GM12892 (cell line): ENCODE measurements at regions not wholly inside any gene's neighbourhood (a gene's known extent, or its start where the extent isn't known, plus 50 kb on each side); places are given as distances from the start of the nearest gene placed in this dataset.

Source experiments
- DNase-seq: peaks from one replicate; pipeline ENCODE4 v3.0.0; 2011; ENCODE audit not compliant: insufficient read length
- FAIRE-seq: peaks from 2 replicates; lab custom pipeline; 2011; peaks lifted over from hg19 to GRCh38; lab: Jason Lieb, UNC
- POLR2A ChIP-seq: IDR thresholded peaks from 2 replicates; pipeline ENCODE4 v1.6.1; 2011; ENCODE audit warnings: low read depth, low read length, control low read depth
- POLR2AphosphoS5 ChIP-seq: IDR thresholded peaks from 2 replicates; pipeline ENCODE4 v1.6.1; 2011; ENCODE audit warnings: low read depth, low read length, control low read depth
- TAF1 ChIP-seq: IDR thresholded peaks from 2 replicates; pipeline ENCODE4 v1.6.1; 2011; ENCODE audit warnings: low read depth, mild to moderate bottlenecking, control low read depth, low read length, borderline replicate concordance

DNA sequence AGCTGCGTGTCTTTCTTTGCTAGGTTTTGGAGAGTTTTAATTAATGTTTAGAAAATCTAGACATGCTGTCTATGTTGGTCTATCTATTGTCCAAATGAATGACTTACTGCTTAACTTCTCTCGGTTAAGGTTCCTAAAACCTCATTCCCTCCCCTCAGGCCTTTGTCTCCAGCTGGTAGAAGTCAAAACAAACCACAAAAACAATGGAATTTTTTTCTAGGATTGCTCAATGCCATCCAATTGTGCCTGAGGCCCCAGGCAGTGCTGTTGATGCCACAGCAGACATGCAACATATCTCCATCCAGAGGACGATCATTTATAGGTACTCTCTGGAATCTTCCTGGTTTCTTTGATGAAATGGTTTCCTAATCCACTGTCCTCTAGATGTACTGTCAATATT lies 448.2 kb upstream of the TBX3 start:
- DNase-seq = no peak
- no peak for FAIRE-seq
- TF ChIP-seq TAF1 (no peak), POLR2A (no peak), POLR2AphosphoS5 (no peak)

DNA sequence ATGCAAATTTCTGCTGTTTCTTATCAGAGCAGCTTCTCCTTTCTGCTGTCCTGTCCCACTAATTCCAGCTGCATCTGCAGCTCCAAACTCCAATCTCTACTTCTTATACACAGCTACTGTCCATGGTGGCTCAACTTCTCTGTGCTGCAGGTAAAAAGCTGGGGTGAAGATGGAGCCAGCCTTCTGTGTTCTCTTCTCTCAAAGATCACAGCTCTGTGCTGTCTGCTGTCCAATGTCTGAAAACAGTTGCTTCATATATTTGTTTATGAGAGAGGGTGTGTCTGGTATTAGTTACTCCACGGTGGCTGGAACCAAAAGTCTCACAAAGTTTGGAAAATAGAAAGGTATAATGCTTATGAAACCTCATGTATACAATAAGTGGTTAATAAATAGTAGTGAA lies 445.8 kb upstream of the TBX3 start:
- TF ChIP-seq POLR2AphosphoS5 = no peak
- TF ChIP-seq TAF1 = no peak
- no peak for TF ChIP-seq POLR2A
- DNase-seq (no peak), FAIRE-seq (no peak)

DNA sequence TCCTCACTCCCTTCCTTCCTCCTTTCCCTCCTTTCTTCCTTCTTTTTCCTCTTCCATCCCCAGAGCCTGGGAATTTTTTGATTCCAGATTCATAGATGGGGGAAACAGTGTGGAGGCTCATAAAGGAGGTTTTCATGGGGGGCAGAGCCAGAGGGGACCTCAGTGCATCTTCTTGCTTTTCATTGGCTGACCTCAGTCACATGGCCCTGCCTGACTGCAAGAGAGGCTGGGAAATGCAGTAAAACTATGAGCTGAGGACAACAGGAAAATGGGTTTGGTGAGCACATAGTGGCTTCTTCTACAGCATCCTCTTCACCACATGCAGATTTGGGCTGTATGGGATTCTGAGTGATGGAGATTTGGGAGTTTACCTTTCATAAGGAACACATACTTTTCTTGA lies 437.1 kb upstream of the TBX3 start:
- no peak for FAIRE-seq
- no peak for DNase-seq
- no peak for TF ChIP-seq POLR2A
- TF ChIP-seq TAF1 = no peak
- no peak for TF ChIP-seq POLR2AphosphoS5

DNA sequence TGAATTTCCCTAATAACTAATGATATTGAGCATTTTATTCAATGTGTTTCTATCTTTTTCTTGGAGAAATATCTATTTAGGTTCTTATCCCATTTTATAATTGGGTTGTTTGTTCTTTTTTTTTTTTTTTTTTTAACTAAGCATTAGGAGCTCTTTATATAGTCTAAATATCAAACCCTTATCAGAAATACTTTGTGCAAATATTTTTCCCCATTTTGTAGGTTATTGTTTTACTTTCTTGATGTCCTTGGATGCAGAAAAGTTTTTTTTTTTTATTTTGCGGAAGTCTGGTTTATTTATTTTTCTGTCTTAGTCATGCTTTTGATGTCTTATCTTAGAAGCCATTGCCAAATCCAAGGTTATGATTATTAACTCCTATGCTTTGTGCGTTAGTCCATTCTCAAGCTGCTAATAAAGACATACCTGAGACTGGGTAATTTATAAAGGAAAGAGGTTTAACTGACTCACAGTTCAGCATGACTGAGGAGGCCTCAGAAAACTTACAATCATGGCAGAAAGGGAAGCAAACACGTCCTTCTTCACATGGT lies 434.3 kb upstream of the TBX3 start:
- FAIRE-seq = no peak
- no peak for DNase-seq
- TF ChIP-seq POLR2A = no peak
- TF ChIP-seq POLR2AphosphoS5 = no peak
- TF ChIP-seq TAF1 = no peak

DNA sequence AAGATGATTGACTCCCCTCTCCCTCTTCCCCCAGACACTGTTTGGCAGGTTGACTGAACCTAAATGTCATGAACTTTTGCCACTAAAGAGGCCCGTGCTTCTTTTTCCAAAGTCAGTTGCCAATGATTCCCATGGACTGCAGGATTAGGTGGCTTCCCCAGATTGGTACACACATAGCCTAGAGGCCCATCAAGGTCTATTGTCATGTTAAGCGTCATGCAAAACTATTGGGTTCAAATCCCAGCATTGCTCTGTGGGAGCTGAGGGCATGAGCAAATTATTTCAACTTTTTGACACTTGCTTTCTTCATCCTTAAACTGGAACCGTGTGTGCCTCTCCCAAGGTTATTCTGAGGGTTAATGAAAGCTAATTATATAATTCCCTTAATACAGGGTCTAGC lies 430.2 kb upstream of the TBX3 start:
- DNase-seq = no peak
- FAIRE-seq = no peak
- no peak for TF ChIP-seq POLR2AphosphoS5
- TF ChIP-seq TAF1 = no peak
- TF ChIP-seq POLR2A = no peak

DNA sequence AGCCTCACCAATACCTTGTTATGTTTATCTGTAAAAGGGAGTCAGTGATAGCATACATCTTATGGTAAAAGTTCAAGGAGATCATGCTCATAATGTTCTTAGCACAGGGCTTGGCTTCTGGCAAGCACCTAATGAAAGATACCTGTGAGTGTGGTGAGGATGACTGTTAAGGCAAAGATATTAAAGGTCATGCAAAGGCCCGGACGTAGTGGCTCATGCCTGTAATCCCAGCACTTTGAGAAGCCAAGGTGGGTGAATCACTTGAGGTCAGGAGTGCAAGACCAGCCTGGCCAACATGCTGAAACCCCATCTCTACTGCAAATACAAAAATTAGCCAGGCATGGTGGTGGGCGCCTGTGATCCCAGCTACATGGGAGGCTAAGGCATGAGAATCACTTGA lies 425.9 kb upstream of the TBX3 start:
- no peak for TF ChIP-seq TAF1
- TF ChIP-seq POLR2AphosphoS5 = no peak
- TF ChIP-seq POLR2A = no peak
- FAIRE-seq (no peak), DNase-seq (no peak)

DNA sequence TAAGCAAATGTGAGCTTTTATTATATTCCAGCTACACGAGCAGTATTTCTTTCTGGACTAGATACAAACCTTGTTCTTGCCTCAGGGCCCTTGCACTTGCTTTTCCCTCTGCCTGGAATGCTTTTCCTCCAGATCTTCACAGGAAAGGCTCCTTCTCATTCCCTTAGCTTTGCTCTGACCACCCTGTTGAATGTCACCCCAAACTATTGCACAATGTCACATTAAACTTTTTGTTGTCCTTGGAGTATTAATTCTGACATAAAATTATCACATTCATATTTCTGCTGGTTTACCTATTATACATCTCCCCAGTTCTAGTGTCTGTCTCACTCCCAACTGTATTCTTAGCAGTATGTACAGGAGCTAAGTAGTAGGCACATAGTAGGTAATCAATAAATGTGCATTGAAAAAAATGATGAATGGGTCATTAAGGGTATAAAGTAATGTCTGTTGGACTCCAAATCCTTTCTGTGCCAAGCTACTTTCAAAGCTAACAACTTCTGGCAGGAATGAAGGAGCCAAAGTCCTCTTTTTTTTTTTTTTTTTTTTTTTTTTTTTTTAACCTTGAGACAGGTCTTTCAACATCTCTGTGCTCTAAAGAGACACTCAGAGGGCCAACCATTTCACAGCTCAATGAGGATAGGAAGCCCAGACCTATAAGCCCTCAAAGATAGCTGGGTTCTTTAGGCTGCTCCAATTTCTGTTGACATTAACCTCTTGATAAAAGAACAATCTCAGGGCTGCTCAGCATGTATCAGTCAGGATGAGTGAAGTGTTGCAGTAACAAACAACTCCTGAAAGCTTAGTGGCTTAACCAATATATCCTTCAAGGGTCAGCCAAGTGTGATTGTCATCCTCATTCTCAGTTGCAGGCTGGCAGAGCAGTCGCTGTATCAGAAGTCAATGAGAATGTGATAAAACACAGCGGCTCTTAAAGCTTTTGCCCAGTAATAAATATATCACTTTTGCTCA lies 424.4 kb upstream of the TBX3 start:
- no peak for TF ChIP-seq POLR2A
- TF ChIP-seq POLR2AphosphoS5 = no peak
- TF ChIP-seq TAF1 = no peak
- FAIRE-seq = no peak
- no peak for DNase-seq

DNA sequence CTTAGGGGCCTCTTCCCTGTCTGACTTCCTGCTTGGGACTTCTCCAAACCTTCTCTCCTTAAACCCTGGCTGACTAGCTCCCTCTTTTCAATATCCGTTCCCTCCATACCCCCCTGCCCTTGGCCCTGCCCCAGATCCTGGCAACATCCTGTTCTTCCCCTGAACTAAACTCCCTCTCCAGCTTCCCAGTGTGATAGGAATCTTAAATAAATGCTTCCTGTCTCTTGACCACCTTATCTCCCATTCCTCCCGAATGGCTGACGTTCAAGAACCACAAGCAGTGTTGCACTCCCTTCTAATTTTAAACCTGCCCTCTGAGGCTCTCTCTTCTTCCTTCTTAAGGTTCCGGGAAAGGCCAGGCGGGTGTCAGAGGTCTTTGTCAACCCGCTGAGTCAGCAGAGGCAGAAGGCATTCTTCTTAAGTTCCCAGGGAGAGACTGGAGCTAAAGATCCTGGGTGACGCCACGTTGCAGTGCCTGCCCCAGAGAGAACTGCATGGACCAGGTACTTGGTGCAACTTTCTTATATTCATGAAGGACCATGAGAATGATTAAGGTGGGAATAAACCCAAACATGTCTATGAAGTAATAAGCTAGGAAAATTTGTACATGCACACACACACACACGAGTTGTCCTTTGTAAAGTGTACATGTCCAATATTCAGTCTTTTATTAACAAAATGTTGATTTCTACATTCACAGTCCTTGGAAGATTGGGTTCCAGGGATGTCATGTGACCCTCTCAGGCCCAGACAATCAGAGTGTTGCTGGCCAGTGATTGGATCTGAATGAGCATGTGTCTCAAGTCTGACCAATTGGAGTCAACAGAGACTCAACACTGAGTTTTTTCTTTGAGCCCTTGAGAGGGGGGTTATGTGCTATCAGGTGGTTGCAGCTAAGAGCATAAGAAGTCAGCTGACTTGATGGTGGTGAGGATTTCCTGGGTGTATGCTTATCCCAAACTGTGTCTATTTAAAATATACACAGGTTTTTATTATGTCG lies 420.2 kb upstream of the TBX3 start:
- TF ChIP-seq POLR2AphosphoS5 = no peak
- TF ChIP-seq TAF1 = no peak
- no peak for FAIRE-seq
- DNase-seq = no peak

DNA sequence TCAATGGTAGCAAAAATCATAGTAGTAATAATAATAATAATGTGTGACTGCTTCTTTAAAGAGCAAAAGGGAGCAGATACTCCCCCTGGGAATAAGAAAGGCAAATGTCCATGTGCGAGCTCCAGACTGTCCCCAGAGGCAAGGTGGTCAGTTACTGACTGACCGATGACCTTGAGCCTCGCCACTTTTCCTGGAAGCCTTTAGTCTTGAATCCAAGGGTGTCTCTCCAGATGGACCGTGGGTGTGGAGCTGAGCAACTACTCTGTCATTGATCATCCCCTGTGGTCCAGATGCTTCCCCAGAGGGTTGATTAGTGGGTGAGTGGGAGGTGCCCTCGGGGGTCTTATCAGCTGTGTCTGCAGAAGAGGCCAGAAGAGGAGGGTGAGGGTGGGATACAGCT lies 418.5 kb upstream of the TBX3 start:
- TF ChIP-seq POLR2AphosphoS5 (no peak), TAF1 (no peak), POLR2A (no peak)
- DNase-seq = no peak
- no peak for FAIRE-seq

DNA sequence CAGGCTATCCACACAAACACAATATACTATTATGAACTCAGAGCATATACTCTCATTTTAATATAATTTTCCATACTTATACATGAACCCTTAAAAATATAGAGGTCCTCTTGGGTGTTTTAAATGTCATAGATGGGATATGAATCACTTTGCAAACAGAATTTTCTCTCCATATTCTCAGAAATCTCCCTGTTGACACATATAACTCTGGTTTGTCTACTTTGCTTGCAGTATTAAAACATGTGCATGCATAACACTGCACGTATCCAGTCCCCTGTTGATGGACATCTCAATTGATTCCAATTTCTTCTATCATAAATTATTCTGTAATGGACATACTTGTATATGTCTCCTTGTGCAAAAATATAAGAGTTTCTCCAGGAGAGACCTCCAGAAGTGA lies 417.5 kb upstream of the TBX3 start:
- no peak for FAIRE-seq
- TF ChIP-seq POLR2AphosphoS5 = no peak
- no peak for TF ChIP-seq POLR2A
- TF ChIP-seq TAF1 = no peak
- no peak for DNase-seq

DNA sequence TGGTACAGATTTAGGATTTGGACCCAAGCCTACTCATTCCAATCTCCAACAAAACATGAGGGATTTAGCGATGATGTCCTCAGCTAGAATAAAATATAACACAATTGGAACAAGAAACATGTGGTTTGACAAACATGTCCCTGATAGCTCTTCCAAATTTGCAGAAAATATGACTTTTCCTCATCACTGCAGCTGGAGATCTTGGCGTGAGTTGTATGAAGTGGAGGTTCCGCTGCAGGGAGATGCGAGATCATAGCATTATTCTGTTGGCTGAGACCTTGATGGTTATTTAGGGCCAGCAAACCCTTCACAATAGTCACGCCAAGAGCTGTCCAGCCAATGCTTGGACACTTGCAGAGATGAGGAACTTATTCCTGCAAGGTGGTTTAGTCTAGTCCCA lies 413.4 kb upstream of the TBX3 start:
- FAIRE-seq (no peak), DNase-seq (no peak)
- no peak for TF ChIP-seq TAF1
- no peak for TF ChIP-seq POLR2AphosphoS5
- TF ChIP-seq POLR2A = no peak
